HL-60 (cell line): ENCODE measurements at regions not wholly inside any gene's neighbourhood (a gene's known extent, or its start where the extent isn't known, plus 50 kb on each side); places are given as distances from the start of the nearest gene placed in this dataset.

Experiments used
- DNase-seq, 2 experiments: peaks; one replicate each; pipeline ENCODE4 v3.0.0-alpha.2; 2010 to 2020; ENCODE audit warnings: low read depth in 1 of 2, low spot score in 1 of 2
- H3K27ac ChIP-seq: fragments of 250-450 bp; sonication (Bioruptor Pico); replicated peaks from 2 replicates; pipeline ENCODE4 v1.5.1; 2020; ENCODE audit warnings: mild to moderate bottlenecking, moderate library complexity
- H3K27me3 ChIP-seq: fragments of 250-450 bp; sonication (Bioruptor Pico); 2 replicates; pipeline ENCODE4 v1.5.1; 2021; ENCODE audit warnings: mild to moderate bottlenecking, moderate library complexity; ENCODE audit not compliant: insufficient read depth, poor library complexity, severe bottlenecking
- H3K4me3 ChIP-seq: replicated peaks from 2 replicates; pipeline ENCODE4 v1.5.1; 2011; ENCODE audit warnings: mild to moderate bottlenecking, control low read depth, low read length; ENCODE audit not compliant: insufficient read depth
- CTCF ChIP-seq: IDR thresholded peaks from one replicate; pipeline ENCODE4 v1.5.1; 2011; ENCODE audit warnings: low read length, control low read depth, inconsistent platforms; ENCODE audit not compliant: insufficient read depth
- GABPA ChIP-seq: IDR thresholded peaks from 2 replicates; pipeline ENCODE4 v1.6.1; 2012; ENCODE audit warnings: low read depth
- POLR2AphosphoS5 ChIP-seq: IDR thresholded peaks from 2 replicates; pipeline ENCODE4 v1.6.1; 2012; ENCODE audit warnings: low read depth
- REST ChIP-seq: IDR thresholded peaks from 2 replicates; pipeline ENCODE4 v1.6.1; 2012; ENCODE audit warnings: low read depth; ENCODE audit not compliant: insufficient replicate concordance
- SPI1 ChIP-seq: IDR thresholded peaks from 2 replicates; pipeline ENCODE4 v1.6.1; 2012; ENCODE audit warnings: low read depth, mild to moderate bottlenecking, borderline replicate concordance

- H3K4me3 ChIP-seq = no peak overlapping the region
- H3K27ac ChIP-seq = no peak overlapping the region
- no peak for DNase-seq
- H3K27me3 ChIP-seq = no peaks in the 10 kb centered on the region
- no peak for TF ChIP-seq CTCF
- TF ChIP-seq POLR2AphosphoS5 = no peak
- no peak for TF ChIP-seq GABPA
- TF ChIP-seq REST = no peak
- no peak for TF ChIP-seq SPI1
Measured at GRCh38 chrX:140447150-140447549, 57.7 kb downstream of the SOX3 start.

GRCh38 chrX:140440876-140441275, 64.0 kb downstream of the SOX3 start:
- no peak overlapping the region for H3K27ac ChIP-seq
- H3K4me3 ChIP-seq = no peak overlapping the region
- no peak for DNase-seq
- H3K27me3 ChIP-seq = no peaks in the 10 kb centered on the region
- TF ChIP-seq REST = no peak
- TF ChIP-seq POLR2AphosphoS5 = no peak
- no peak for TF ChIP-seq GABPA
- TF ChIP-seq SPI1 = no peak
- TF ChIP-seq CTCF = no peak

GRCh38 chrX:140439476-140439875, 65.4 kb downstream of the SOX3 start:
- TF ChIP-seq REST (no peak), GABPA (no peak)
- Histone ChIP-seq H3K27ac (no peak overlapping the region), H3K27me3 (no peaks in the 10 kb centered on the region), H3K4me3 (no peak overlapping the region)
- no peak for DNase-seq

GRCh38 chrX:140434347-140434746, 70.5 kb downstream of the SOX3 start:
- H3K27ac ChIP-seq = no peak overlapping the region
- TF ChIP-seq GABPA = no peak
- no peak for TF ChIP-seq POLR2AphosphoS5
- no peak for TF ChIP-seq SPI1
- TF ChIP-seq CTCF = no peak
- no peak for TF ChIP-seq REST
- no peak overlapping the region for H3K4me3 ChIP-seq
- no peaks in the 10 kb centered on the region for H3K27me3 ChIP-seq
- DNase-seq = no peak
